ENCODE measurements at regions not wholly inside any gene's neighbourhood (a gene's known extent, or its start where the extent isn't known, plus 50 kb on each side); places are given as distances from the start of the nearest gene placed in this dataset.

DNA sequence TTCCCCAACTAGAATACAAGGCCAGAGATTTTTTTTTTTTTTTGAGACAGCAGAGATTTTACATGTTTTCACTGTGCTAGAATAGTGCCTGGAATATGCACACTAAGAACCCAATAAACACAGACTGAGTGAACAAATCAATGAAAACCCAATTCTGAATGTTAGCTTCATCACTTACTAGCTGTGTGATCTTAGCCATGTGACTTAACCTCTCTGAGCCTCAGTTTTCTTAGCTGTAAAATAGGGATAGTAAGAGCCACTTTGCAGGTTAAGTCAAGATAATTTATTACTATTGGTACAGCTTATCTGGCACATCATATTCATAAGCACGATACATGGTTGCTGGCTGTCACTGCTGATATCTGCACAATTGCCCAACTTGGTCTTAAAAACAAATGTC lies 140.6 kb downstream of the EN1 start:
- TF ChIP-seq, protein P1, sequence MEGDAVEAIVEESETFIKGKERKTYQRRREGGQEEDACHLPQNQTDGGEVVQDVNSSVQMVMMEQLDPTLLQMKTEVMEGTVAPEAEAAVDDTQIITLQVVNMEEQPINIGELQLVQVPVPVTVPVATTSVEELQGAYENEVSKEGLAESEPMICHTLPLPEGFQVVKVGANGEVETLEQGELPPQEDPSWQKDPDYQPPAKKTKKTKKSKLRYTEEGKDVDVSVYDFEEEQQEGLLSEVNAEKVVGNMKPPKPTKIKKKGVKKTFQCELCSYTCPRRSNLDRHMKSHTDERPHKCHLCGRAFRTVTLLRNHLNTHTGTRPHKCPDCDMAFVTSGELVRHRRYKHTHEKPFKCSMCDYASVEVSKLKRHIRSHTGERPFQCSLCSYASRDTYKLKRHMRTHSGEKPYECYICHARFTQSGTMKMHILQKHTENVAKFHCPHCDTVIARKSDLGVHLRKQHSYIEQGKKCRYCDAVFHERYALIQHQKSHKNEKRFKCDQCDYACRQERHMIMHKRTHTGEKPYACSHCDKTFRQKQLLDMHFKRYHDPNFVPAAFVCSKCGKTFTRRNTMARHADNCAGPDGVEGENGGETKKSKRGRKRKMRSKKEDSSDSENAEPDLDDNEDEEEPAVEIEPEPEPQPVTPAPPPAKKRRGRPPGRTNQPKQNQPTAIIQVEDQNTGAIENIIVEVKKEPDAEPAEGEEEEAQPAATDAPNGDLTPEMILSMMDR (IDR thresholded peaks at IDR 0.05; ENCODE audit: low read depth, low read length, missing input control) = no peak
- TF ChIP-seq TAF1 (conservative IDR thresholded peaks at IDR 0.05) (no peak), SP1 (IDR thresholded peaks at IDR 0.05) (no peak), RAD21 (IDR thresholded peaks at IDR 0.05) (no peak), EGR1 (IDR thresholded peaks at IDR 0.05; ENCODE audit: low read depth in 2 of 2) (no peak), RXRA (IDR thresholded peaks at IDR 0.05) (no peak), YY1 (IDR thresholded peaks at IDR 0.05) (no peak), JUND (IDR thresholded peaks at IDR 0.05) (no peak), GABPA (IDR thresholded peaks at IDR 0.05 in 1 of 2, conservative IDR thresholded peaks at IDR 0.05 in 1 of 2) (no peak), HNF4G (IDR thresholded peaks at IDR 0.05) (no peak)
- TF ChIP-seq, protein P2, sequence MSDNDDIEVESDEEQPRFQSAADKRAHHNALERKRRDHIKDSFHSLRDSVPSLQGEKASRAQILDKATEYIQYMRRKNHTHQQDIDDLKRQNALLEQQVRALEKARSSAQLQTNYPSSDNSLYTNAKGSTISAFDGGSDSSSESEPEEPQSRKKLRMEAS (IDR thresholded peaks at IDR 0.05) = no peak
- TF ChIP-seq, protein P3, sequence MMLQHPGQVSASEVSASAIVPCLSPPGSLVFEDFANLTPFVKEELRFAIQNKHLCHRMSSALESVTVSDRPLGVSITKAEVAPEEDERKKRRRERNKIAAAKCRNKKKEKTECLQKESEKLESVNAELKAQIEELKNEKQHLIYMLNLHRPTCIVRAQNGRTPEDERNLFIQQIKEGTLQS (IDR thresholded peaks at IDR 0.05) = no peak
- TF ChIP-seq, protein P4, sequence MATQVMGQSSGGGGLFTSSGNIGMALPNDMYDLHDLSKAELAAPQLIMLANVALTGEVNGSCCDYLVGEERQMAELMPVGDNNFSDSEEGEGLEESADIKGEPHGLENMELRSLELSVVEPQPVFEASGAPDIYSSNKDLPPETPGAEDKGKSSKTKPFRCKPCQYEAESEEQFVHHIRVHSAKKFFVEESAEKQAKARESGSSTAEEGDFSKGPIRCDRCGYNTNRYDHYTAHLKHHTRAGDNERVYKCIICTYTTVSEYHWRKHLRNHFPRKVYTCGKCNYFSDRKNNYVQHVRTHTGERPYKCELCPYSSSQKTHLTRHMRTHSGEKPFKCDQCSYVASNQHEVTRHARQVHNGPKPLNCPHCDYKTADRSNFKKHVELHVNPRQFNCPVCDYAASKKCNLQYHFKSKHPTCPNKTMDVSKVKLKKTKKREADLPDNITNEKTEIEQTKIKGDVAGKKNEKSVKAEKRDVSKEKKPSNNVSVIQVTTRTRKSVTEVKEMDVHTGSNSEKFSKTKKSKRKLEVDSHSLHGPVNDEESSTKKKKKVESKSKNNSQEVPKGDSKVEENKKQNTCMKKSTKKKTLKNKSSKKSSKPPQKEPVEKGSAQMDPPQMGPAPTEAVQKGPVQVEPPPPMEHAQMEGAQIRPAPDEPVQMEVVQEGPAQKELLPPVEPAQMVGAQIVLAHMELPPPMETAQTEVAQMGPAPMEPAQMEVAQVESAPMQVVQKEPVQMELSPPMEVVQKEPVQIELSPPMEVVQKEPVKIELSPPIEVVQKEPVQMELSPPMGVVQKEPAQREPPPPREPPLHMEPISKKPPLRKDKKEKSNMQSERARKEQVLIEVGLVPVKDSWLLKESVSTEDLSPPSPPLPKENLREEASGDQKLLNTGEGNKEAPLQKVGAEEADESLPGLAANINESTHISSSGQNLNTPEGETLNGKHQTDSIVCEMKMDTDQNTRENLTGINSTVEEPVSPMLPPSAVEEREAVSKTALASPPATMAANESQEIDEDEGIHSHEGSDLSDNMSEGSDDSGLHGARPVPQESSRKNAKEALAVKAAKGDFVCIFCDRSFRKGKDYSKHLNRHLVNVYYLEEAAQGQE (IDR thresholded peaks at IDR 0.05) = no peak
- TF ChIP-seq, protein P5, sequence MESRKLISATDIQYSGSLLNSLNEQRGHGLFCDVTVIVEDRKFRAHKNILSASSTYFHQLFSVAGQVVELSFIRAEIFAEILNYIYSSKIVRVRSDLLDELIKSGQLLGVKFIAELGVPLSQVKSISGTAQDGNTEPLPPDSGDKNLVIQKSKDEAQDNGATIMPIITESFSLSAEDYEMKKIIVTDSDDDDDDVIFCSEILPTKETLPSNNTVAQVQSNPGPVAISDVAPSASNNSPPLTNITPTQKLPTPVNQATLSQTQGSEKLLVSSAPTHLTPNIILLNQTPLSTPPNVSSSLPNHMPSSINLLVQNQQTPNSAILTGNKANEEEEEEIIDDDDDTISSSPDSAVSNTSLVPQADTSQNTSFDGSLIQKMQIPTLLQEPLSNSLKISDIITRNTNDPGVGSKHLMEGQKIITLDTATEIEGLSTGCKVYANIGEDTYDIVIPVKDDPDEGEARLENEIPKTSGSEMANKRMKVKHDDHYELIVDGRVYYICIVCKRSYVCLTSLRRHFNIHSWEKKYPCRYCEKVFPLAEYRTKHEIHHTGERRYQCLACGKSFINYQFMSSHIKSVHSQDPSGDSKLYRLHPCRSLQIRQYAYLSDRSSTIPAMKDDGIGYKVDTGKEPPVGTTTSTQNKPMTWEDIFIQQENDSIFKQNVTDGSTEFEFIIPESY (IDR thresholded peaks at IDR 0.05) = no peak

Measured in liver (tissue), 3 donors.